GM19372 (cell line): ENCODE measurements at regions not wholly inside any gene's neighbourhood (a gene's known extent, or its start where the extent isn't known, plus 50 kb on each side); places are given as distances from the start of the nearest gene placed in this dataset.

Experiments
- ATAC-seq: cut with Tn5 transposase; IDR thresholded peaks from one replicate; pipeline ENCODE4 v1.9.1; 2021; ENCODE audit warnings: mild to moderate bottlenecking, low read depth, moderate library complexity; ENCODE audit not compliant: unreplicated experiment

DNA sequence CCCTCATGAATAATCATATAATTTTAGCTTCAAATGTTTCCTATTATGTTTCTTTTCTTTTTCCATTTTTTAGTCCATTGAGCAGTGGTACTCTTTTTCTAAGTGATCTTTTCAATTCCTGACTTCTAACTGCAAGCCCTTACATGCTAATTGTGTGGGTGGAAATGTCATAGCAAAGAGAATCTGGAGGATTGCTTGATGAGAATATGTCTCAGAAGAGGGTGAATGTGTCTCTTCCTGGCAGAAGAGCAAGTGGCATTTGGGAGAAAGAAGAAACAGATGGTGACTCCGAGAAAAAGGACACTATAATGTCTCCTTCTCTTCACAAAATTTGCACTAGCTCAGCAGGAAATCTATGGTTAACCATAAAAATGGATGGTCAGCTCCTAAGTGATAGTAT lies 2320.0 kb downstream of the PCDH9 start:
- ATAC-seq, result no peak

DNA sequence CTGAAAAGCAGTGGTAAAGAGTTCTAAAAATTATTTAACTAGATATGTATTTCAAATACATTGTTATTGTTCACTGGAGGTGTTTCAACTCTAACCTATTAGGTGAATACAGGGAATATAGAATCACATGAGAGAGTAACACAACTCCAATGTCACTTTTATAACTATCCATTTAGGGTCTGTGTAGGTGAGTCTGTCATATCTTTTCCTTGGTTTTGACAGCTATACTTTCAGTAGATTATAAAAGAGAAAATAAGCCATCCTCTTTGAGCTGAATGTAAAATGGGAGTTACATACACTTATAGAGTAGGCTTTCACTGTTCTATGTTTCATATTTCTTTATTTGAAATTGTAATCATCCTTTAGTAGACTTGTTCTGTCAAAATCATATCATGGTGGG lies 2321.0 kb downstream of the PCDH9 start:
- no peak for ATAC-seq

DNA sequence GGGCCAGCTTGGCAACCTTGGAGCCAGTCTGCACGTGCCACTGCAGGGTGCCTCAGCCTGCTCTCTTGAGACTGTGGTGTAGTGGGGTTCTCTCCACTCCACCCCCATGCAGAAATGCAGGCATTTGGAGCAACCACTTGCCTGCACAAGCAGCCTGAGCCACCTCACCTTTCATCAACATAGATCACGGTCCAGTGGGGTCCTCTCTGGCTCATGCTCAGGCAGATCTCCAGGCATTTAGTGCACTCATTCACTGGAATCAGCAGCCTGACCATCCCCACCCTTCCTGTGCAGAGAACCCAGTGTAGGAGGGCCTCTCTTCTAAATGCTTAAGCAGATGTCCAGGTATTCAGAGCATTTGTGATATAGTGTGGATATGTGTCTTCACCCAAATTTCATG lies 2330.1 kb downstream of the PCDH9 start:
- ATAC-seq, result no peak

DNA sequence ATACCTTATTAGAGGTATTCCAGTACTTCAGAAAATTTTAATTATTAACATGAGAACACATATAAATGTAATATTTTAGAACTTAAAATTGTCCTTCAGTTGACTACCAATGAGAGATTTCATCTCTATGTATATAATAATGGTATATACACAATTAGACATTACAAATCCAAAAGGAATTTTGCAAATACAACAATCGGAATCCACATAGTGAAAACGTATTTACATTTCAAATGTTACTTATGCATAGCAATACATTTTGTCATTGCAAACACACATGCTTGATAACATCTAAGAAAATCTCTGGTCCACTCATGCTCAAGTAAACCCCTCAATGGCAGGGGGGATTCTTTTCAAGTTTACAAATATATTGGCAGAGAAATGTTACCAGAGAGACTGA lies 2345.2 kb downstream of the PCDH9 start:
- no peak for ATAC-seq

DNA sequence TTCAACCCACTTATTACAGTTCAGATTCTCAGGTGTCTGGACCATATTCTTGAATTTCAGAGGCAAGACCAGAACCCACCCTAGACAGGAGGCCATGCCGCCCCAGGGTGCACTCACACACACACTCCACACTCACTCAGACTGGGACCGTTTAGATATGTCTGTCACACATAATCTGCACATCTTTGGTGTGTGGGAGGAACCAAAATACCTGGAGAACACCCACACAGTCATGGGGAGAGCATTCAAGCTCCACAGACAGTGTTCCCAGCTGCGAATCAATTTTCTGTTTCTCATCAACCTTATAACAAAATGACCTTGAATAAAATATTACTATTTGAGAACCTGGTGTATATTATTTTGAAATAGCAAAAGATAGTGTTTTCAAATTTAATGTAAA lies 2353.0 kb downstream of the PCDH9 start:
- no peak for ATAC-seq

DNA sequence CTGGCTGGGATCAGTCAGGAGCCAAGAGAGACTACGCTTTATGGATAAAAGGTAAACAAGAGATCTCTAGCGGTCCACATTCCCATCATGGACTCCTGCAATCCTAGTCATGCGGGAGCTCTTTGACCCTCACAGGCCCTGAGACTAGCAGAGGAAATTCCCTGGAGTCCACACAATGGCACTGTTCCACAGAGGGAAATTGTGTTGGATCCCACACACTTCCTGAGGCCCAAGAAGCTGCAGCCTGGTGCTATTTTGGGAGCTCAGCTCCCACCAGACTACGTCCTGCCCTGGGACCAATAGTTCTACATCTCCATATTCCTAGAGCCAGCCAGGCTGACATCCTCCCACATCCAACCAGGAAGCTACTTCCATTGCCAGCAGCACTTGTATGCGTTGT lies 2358.4 kb downstream of the PCDH9 start:
- no peak for ATAC-seq

DNA sequence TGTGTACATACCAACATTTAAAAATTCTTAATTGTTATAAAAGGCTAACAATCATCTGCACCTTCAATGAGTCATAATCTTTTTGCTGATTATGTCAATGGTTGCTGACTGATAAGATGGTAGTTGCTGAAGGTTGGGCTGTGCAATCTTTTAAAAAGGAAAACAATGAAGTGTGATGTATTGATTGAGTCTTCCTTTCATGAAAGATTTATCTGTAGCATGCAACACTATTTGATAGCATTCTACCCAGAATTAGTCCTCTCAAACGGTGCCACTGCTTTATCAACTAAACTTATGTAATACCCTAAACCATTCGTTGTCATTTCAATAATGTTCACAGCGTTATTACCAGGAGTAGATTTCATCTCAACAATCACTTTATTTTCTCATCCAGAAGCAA lies 2360.6 kb downstream of the PCDH9 start:
- ATAC-seq, result no peak

DNA sequence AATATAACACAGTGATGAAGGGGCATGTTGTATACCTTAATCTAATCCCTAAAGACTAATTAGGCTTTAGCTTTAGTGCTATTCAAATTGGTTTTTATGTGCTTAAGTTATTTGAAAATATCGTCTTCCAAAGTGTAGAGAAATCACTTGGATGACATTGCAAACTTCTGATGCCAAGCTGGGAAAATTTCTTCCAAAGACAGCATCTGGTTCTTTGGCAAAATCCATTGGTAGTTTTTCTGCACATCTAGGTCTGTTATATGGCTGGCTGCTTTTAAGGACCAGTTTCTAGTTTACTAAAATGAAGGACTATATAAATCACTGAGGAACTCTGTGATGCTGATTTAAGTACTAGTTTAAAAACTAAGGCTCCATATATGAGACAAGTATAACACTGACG lies 2362.3 kb downstream of the PCDH9 start:
- ATAC-seq, result no peak

DNA sequence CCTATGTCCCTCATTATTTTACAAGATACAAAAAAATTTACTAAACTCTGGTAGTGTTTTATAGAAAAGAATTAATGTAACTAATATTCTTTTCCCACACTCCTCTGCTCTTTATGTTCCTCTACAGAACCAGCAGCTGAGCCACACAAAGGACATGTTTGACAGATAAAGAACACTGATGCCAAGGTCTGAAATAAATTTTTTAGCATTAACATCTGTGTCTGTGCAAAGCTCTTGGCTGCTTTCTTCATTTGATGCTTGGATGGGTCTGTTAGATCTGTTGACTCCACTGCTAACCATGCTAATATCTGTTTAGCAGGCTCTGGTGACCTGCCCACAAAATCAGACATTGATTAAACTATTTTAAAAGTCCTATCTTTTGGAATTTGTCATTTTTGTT lies 2363.8 kb downstream of the PCDH9 start:
- no peak for ATAC-seq

DNA sequence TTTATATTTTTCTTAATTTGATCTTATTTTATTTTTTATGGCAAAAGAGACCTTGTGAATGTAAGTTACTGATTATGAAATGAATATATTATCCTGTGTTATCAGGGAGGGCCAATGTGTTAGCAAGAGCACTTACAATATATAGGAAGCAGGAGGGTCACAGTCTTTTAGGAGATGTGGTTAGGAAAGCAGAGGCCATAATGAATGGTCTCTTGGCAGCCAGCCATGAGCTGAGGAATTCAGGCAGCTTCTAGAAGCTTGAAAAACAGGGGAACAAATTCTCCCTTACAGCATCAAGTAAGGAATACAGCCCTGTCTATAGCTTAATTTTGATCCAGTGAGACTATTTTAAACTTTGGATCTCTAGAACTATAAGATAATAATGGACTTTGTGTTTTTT lies 2374.6 kb downstream of the PCDH9 start:
- ATAC-seq, result no peak

DNA sequence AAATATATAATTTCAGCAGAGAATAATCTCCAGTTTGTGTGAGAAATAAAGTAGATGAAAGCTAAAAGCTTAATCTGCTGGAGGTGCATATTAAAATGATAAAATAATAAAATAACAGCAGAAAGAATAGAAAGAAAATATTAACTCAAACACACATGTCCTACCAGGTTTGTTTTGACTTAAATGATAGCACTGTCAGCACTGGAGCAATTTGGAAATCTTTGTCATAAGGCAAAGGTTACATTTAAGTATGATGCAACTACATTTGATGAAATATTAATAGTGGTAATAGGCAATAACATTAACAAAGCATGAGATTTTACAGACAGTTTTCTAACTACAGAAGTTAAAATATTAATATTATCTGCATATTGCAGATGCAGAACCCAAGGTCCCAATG lies 2380.1 kb downstream of the PCDH9 start:
- no peak for ATAC-seq

DNA sequence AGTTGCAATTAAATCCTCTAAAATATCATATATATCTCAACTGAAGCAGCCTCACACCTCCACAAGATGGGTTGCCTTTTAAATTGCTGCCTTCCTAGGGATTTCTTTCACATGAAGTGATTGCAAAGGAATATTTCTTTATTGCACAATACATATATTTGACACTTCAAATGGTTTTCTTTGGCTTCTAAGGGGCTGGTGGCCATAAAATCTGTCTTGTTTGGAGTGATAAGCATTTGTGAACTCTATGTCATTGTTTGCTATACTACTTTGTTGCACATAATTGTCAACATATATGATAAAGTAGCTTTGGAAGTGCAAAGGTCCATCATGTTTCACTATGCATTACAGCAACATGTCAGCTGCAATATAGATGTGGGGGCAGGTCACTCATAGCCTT lies 2380.9 kb downstream of the PCDH9 start:
- ATAC-seq, result no peak

DNA sequence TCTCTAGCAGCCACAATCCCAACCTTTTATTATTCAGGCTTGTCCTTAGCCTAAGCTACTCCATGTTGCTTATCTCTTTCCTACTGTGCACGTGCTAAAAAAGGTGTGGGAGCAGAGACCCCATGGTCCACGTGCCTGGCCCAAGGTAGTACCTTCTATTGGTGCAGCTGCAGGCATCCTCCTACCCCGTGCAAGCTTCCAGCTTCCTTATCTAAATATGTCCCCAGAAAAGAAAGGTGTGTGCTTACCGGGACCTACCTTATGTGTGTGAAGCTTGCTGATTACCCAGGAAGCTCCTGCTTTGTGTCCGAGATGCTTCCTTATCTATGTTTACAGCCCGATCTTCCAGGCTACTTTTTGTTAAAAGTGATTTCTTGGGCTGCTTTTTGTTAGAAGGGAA lies 2382.4 kb downstream of the PCDH9 start:
- no peak for ATAC-seq

DNA sequence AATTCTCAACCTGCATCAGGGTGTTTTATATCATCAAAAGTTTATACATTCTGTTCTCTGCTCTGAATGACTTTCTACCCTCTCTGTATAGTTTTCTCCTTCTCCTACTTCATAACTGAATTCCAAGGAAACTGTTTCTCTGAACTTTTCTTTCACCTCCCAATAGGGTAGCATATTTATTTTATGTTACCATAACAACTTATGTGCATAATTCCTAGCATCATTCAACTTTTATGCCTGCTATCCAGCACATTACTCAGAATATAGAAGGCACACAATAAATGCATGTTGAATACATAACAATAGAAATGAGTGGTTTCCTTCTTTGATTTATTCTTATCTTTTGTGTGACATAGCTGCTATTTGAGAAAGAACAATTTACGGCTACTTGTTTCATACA lies 2385.0 kb downstream of the PCDH9 start:
- ATAC-seq, result no peak

DNA sequence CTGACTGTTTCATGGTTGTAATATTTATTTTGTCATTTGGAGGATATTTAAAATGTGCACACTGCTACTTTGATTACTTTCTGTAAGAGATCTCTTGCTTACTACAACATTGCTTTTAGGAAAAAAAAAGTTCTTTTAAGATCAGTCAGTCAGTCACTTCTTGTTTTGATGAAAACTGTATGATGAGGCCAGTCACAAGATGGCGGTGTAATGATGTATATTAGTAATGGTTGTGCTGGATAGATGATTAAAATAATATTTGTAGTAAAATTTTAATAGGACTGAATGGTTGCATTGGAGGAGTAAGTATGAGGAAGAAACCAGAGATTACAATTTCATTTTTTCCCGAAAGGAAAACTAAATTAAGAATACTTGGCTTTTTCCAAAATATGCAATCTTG lies 2411.1 kb downstream of the PCDH9 start:
- ATAC-seq, result no peak

DNA sequence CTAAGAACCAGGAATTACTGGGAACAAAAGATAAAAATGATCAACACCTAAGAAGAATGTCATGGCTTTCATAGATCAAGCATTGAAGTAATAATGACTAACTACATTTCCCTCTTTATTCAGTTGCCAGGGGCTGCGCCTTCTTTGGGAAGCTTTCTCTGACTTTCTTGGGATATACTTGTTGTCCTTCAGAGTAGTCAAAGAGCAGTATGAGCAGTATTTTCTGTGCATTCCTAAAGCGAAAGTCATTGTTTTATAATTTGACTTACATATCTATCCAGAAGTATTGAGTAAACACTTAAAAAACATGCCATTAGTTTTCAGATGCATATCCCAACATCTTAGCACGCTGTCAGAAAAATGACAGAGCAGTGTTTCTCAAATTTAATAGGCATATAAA lies 2412.4 kb downstream of the PCDH9 start:
- no peak for ATAC-seq

DNA sequence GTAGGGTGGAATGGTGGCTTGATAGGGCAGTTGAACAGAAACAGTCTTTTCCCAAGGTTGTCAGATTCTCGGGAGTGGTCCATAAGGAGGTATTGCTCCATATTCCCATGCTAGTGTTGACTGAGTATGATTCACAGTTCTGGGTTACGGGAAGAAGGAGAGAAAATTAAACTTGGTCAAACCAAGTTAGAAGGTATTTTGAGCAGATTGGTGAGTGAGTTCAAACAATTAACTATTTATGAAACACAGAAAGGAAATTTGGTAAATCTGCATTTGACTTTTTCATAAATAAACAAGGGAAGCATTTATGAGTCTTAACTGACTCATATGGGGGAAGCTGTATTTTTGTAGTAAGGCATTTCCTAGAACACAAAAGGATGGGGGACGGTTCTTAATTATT lies 2419.4 kb downstream of the PCDH9 start:
- no peak for ATAC-seq

DNA sequence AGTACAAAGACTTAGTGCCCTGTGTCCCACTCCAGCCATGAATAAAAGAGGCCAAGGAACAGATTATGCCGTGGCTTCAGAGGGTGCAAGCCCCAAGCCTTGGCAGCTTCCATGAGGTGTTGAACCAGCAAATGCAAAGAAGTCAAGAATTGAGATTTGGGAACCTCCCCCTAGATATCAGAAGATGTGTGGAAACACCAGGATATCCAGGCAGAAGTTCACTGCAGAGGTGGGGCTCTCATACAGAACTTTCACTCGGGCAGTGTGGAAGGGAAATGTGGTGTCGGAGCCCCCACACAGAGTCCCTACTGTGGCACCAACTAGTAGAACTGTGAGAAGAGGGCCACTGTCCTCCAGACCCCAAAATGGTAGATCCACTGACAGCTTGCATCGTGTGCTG lies 2421.4 kb downstream of the PCDH9 start:
- ATAC-seq, result no peak

DNA sequence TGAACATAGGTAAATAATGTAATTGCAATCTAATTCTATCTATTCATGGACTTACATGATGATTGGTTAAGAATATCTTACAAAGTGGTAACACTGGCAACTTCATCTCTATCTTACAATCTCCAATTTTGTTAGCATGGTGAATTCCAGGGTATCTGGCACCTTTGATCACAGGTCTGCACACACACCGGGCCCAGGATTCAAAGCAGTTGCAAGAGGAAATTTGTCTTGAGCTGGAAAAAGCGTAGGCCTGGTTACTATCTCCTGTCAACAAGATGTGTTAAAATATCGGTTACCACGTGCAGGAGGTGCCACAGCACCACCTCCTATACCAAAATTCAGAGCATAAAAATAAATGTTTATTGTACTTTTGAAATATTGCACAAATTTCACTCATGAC lies 2428.4 kb downstream of the PCDH9 start:
- ATAC-seq, result no peak

DNA sequence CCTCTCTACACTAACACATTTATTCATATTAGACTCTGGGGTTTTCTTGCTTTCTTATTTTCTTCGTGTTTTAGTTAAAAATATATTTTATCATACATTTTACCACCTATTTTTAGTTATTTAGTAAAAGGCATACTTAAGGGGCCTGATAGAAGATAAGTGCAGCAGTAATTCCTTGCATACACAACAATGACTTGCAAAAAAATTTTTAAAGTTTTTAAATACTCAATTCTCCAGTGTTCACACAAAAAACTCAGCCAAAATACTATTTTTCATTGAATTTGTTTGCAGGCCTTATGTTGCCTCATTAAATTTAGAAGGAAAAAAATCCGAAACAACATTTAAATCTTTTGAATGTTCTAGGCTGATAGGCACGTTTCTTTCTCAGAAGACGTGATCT lies 2431.7 kb downstream of the PCDH9 start:
- no peak for ATAC-seq

DNA sequence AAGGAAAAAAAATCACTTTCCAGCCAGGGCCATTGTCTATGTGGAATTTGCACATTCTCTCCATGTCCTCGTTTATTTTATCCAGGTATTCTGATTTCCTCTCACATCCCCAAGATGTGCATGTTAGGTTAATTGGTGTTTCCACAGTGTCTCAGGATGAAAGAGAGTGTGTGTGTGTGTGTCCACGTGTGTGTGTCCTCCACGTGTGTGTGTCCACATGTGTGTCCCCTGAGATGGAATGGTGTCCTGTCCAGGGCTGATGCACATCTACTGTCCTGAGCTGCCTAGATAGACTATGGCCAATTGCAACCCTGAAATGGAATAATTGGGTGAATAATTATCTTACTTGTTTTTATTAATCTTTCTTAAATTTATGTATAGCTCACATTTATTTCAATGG lies 2436.5 kb downstream of the PCDH9 start:
- no peak for ATAC-seq

DNA sequence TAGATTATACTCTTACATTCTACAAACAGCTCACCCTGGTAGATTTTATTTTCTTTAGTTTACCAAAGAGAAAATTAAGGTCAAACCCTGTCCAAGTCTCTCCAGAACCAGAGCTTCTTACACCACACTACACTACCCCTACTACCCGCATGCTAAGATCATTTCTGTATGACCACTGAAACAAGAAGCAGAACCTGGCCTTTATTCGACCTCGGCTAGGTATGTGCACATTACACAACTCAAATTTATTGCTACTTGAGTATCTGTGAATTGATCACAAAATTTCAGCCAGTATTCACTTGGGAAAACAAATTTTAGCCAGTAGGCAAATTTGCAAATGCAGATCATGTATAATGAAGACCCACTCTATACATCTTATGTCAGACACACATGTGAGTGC lies 2437.0 kb downstream of the PCDH9 start:
- no peak for ATAC-seq

DNA sequence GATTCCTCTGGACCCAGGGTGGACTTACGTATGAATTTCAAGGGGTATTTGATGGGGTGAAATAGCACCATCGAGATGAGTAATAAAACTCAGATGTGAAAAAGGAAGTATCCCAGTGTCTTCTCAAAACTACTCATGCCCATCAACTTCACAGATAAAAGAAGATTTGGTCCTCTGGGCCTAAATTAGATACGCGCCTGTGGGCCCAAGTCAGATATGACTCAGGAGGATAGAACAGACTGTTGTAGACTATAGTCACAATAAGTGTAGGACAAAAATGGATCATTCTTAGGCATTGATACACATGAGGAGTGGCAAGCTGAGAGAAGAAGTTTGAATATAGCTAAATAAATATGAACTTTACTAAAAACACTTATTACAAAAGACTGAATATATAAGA lies 2438.8 kb downstream of the PCDH9 start:
- ATAC-seq, result no peak

DNA sequence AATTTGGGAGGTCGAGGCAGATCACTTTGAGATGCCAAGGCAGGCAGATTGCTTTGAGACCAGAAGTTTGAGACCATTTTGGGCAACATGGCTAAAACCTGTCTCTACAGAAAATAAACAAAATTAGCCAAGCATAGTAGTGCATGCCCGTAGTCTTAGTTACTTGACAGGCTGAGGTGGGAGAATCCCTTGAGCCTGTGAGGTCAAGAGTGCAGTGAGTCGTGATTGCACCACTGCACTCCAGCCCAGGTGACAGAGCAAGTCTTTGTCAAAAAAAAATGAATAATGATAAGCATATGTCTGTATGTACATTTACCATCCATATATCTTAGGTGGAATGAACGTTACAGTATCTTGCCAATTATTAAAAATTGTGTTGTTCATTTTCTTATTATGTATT lies 2447.7 kb downstream of the PCDH9 start:
- no peak for ATAC-seq
